HepG2 (cell line): ENCODE measurements at regions not wholly inside any gene's neighbourhood (a gene's known extent, or its start where the extent isn't known, plus 50 kb on each side); places are given as distances from the start of the nearest gene placed in this dataset.

Experiments
- ASH2L ChIP-seq: fragments of 300-600, 200-600 bp; sonication (generic); IDR thresholded peaks from 2 replicates; pipeline ENCODE4 v1.7.0; 2017; ENCODE audit warnings: low read depth, mild to moderate bottlenecking, moderate library complexity, mixed read lengths, low read length; ENCODE audit not compliant: insufficient read length
- ATAD3A ChIP-seq: sonication (generic); formaldehyde crosslinking; IDR thresholded peaks from 2 replicates; pipeline ENCODE4 v1.4.0; 2020; ENCODE audit warnings: missing genetic modification reagents
- ATF1 ChIP-seq: IDR thresholded peaks from 2 replicates; pipeline ENCODE4 v1.6.1; 2016; ENCODE audit warnings: mild to moderate bottlenecking, control low read depth
- CC2D1A ChIP-seq: sonication (generic); formaldehyde crosslinking; IDR thresholded peaks from 2 replicates; pipeline ENCODE4 v1.8.1; 2023; ENCODE audit warnings: mild to moderate bottlenecking, missing genetic modification reagents
- CREM ChIP-seq, 2 experiments: sonication (generic) in 1 of 2; formaldehyde crosslinking in 1 of 2; IDR thresholded peaks; 2 replicates each; pipeline versions ENCODE4 v1.4.0 to v1.6.1; 2016 to 2020; ENCODE audit warnings: antibody characterized with exemption in 1 of 2, mild to moderate bottlenecking in 1 of 2, missing genetic modification reagents in 1 of 2
- EHMT2 ChIP-seq: fragments of 200-600 bp; sonication (generic); IDR thresholded peaks from 2 replicates; pipeline ENCODE4 v1.7.0; 2017; ENCODE audit warnings: antibody characterized with exemption, low read depth, low read length, borderline replicate concordance
- EP300 ChIP-seq, 3 experiments: sonication (generic) in 1 of 3; formaldehyde crosslinking in 1 of 3; IDR thresholded peaks; 2 replicates each; pipeline versions ENCODE4 v1.5.1 to v1.6.1; 2011 to 2020; ENCODE audit warnings: low read depth in 2 of 3, low read length in 2 of 3, borderline replicate concordance in 1 of 3, improper control_type of control experiment in 1 of 3, mild to moderate bottlenecking in 1 of 3, missing genetic modification reagents in 1 of 3, moderate library complexity in 1 of 3
- GATAD2A ChIP-seq: IDR thresholded peaks from 2 replicates; pipeline ENCODE4 v1.6.1; 2016
- HNF4A ChIP-seq: sonication (generic); formaldehyde crosslinking; IDR thresholded peaks from 2 replicates; pipeline ENCODE4 v1.4.0; 2020; ENCODE audit warnings: missing genetic modification reagents
- NFYB ChIP-seq: sonication (generic); formaldehyde crosslinking; IDR thresholded peaks from 2 replicates; pipeline ENCODE4 v1.4.0; 2020; ENCODE audit warnings: missing genetic modification reagents
- NR2F2 ChIP-seq: IDR thresholded peaks from 2 replicates; pipeline ENCODE4 v1.6.1; 2012; ENCODE audit warnings: low read depth, inconsistent platforms, borderline replicate concordance
- NRL ChIP-seq: sonication (generic); formaldehyde crosslinking; IDR thresholded peaks from 2 replicates; pipeline ENCODE4 v1.5.0; 2020; ENCODE audit warnings: missing genetic modification reagents, mild to moderate bottlenecking, moderate library complexity, borderline replicate concordance
- PAX8 ChIP-seq: sonication (generic); formaldehyde crosslinking; IDR thresholded peaks from 2 replicates; pipeline ENCODE4 v1.8.0; 2022; ENCODE audit warnings: mild to moderate bottlenecking, missing genetic modification reagents, borderline replicate concordance
- PHF5A ChIP-seq: IDR thresholded peaks from one replicate; pipeline ENCODE4 v1.6.1; 2018; ENCODE audit warnings: low read depth, missing genetic modification reagents; ENCODE audit not compliant: unreplicated experiment
- RFXANK ChIP-seq: IDR thresholded peaks from 2 replicates; pipeline ENCODE4 v1.6.1; 2016
- RXRB ChIP-seq: IDR thresholded peaks from 2 replicates; pipeline ENCODE4 v1.6.1; 2016; ENCODE audit warnings: borderline replicate concordance, missing genetic modification reagents, missing compliant biosample characterization
- TBX2 ChIP-seq: sonication (generic); formaldehyde crosslinking; IDR thresholded peaks from 2 replicates; pipeline ENCODE4 v1.5.0; 2020; ENCODE audit warnings: missing genetic modification reagents, mild to moderate bottlenecking, borderline replicate concordance
- ZNF772 ChIP-seq: sonication (generic); formaldehyde crosslinking; IDR thresholded peaks from 2 replicates; pipeline ENCODE4 v1.5.0; 2020; ENCODE audit warnings: mild to moderate bottlenecking, missing genetic modification reagents
- ZSCAN22 ChIP-seq: sonication (generic); formaldehyde crosslinking; IDR thresholded peaks from 2 replicates; pipeline ENCODE4 v1.4.0; 2020; ENCODE audit warnings: mild to moderate bottlenecking, missing genetic modification reagents
- TF ChIP-seq, protein P1 (sequence below): sonication (generic); formaldehyde crosslinking; IDR thresholded peaks from 2 replicates; pipeline ENCODE4 v1.4.0; 2020; ENCODE audit warnings: missing genetic modification reagents, mild to moderate bottlenecking, borderline replicate concordance
- TF ChIP-seq, protein P2 (sequence below): sonication (generic); formaldehyde crosslinking; IDR thresholded peaks from 2 replicates; pipeline ENCODE4 v1.5.0; 2020; ENCODE audit warnings: mild to moderate bottlenecking, missing genetic modification reagents
- TF ChIP-seq, protein P3 (sequence below): sonication (generic); formaldehyde crosslinking; conservative IDR thresholded peaks from 2 replicates; pipeline ENCODE4 v1.4.0; 2020; ENCODE audit warnings: missing genetic modification reagents
- TF ChIP-seq, protein P4 (sequence below): sonication (generic); formaldehyde crosslinking; IDR thresholded peaks from 2 replicates; pipeline ENCODE4 v1.4.0; 2020; ENCODE audit warnings: missing genetic modification reagents
- TF ChIP-seq, protein P5 (sequence below): sonication (generic); formaldehyde crosslinking; IDR thresholded peaks from 2 replicates; pipeline ENCODE4 v1.4.0; 2020; ENCODE audit warnings: missing genetic modification reagents

DNA sequence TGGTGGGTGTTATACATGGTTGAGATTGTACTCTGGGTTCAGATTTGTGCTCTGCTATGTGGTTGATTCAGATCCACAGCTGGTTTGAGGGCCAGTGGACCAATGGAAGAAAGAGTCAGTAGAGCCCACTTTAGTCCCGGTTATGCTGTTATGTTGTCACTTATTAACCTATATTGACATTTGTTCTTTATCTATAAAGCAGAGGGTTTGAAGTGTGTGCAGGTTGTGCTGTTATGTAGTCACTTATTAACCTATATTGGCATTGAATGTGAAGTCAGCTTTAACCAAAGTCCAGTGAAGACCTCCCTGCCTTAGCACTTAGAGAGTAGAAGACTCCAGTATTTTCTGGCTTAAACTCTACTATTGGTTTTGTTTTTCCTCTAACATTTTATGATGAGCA is 307.3 kb upstream of the TSPY4 start (continued):
- TF ChIP-seq, protein P1, sequence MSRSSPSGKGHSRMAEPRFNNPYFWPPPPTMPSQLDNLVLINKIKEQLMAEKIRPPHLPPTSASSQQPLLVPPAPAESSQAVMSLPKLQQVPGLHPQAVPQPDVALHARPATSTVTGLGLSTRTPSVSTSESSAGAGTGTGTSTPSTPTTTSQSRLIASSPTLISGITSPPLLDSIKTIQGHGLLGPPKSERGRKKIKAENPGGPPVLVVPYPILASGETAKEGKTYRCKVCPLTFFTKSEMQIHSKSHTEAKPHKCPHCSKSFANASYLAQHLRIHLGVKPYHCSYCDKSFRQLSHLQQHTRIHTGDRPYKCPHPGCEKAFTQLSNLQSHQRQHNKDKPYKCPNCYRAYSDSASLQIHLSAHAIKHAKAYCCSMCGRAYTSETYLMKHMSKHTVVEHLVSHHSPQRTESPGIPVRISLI (CRISPR knock-in tag) = peak; percentile 39; the same call in 1 of the 2 replicates
- TF ChIP-seq NRL (CRISPR knock-in tag) (no peak), ZSCAN22 (no peak), EP300 (IDR thresholded peaks at IDR 0.05; ENCODE audit: low read depth in 2 of 2, low read length in 2 of 2) (peak in 1 of 2 experiments; percentile 65; a peak in 2 of 4 replicates), EP300 (CRISPR knock-in tag; IDR thresholded peaks at IDR 0.05; ENCODE audit: borderline replicate concordance) (no peak), NFYB (CRISPR knock-in tag) (no peak), ATF1 (no peak), PHF5A (CRISPR knock-in tag) (no peak), ASH2L (no peak), CC2D1A (CRISPR knock-in tag) (no peak), GATAD2A (CRISPR knock-in tag) (no peak), CREM (IDR thresholded peaks at IDR 0.05) (peak; percentile 61; the same call in 1 of the 2 replicates), CREM (CRISPR knock-in tag; IDR thresholded peaks at IDR 0.05) (no peak), ATAD3A (CRISPR knock-in tag) (no peak), ZNF772 (no peak), PAX8 (CRISPR knock-in tag) (no peak), RFXANK (CRISPR knock-in tag) (no peak), RXRB (no peak), TBX2 (CRISPR knock-in tag) (0 out of 2 replicates have a peak, but pooled peaks have one; percentile 20), EHMT2 (peak; percentile 36; the same call in 1 of the 2 replicates), HNF4A (CRISPR knock-in tag) (peak; percentile 65), NR2F2 (no peak)
- TF ChIP-seq, protein P2, sequence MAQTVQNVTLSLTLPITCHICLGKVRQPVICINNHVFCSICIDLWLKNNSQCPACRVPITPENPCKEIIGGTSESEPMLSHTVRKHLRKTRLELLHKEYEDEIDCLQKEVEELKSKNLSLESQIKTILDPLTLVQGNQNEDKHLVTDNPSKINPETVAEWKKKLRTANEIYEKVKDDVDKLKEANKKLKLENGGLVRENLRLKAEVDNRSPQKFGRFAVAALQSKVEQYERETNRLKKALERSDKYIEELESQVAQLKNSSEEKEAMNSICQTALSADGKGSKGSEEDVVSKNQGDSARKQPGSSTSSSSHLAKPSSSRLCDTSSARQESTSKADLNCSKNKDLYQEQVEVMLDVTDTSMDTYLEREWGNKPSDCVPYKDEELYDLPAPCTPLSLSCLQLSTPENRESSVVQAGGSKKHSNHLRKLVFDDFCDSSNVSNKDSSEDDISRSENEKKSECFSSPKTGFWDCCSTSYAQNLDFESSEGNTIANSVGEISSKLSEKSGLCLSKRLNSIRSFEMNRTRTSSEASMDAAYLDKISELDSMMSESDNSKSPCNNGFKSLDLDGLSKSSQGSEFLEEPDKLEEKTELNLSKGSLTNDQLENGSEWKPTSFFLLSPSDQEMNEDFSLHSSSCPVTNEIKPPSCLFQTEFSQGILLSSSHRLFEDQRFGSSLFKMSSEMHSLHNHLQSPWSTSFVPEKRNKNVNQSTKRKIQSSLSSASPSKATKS (CRISPR knock-in tag) = no peak
- TF ChIP-seq, protein P3, sequence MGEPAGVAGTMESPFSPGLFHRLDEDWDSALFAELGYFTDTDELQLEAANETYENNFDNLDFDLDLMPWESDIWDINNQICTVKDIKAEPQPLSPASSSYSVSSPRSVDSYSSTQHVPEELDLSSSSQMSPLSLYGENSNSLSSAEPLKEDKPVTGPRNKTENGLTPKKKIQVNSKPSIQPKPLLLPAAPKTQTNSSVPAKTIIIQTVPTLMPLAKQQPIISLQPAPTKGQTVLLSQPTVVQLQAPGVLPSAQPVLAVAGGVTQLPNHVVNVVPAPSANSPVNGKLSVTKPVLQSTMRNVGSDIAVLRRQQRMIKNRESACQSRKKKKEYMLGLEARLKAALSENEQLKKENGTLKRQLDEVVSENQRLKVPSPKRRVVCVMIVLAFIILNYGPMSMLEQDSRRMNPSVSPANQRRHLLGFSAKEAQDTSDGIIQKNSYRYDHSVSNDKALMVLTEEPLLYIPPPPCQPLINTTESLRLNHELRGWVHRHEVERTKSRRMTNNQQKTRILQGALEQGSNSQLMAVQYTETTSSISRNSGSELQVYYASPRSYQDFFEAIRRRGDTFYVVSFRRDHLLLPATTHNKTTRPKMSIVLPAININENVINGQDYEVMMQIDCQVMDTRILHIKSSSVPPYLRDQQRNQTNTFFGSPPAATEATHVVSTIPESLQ (CRISPR knock-in tag) = no peak
- TF ChIP-seq, protein P4, sequence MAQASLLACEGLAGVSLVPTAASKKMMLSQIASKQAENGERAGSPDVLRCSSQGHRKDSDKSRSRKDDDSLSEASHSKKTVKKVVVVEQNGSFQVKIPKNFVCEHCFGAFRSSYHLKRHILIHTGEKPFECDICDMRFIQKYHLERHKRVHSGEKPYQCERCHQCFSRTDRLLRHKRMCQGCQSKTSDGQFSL (CRISPR knock-in tag) = no peak
- TF ChIP-seq, protein P5, sequence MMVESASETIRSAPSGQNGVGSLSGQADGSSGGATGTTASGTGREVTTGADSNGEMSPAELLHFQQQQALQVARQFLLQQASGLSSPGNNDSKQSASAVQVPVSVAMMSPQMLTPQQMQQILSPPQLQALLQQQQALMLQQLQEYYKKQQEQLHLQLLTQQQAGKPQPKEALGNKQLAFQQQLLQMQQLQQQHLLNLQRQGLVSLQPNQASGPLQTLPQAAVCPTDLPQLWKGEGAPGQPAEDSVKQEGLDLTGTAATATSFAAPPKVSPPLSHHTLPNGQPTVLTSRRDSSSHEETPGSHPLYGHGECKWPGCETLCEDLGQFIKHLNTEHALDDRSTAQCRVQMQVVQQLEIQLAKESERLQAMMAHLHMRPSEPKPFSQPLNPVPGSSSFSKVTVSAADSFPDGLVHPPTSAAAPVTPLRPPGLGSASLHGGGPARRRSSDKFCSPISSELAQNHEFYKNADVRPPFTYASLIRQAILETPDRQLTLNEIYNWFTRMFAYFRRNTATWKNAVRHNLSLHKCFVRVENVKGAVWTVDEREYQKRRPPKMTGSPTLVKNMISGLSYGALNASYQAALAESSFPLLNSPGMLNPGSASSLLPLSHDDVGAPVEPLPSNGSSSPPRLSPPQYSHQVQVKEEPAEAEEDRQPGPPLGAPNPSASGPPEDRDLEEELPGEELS (CRISPR knock-in tag) = peak; percentile 53
